T-helper 9 cell (primary cell): ENCODE measurements at regions not wholly inside any gene's neighbourhood (a gene's known extent, or its start where the extent isn't known, plus 50 kb on each side); places are given as distances from the start of the nearest gene placed in this dataset.
"Not testable (repeated sequence)": the region's sequence is repeated elsewhere in the genome, so short reads cannot be mapped to it uniquely, and the experiment has no call there.

Experiments
- DNase-seq: peaks from one replicate; pipeline ENCODE4 v3.0.0-alpha.2; 2020

- no peak for DNase-seq
Observed at GRCh38 chr5:82534986-82535385, 256.8 kb upstream of the RPS23 start.

DNA sequence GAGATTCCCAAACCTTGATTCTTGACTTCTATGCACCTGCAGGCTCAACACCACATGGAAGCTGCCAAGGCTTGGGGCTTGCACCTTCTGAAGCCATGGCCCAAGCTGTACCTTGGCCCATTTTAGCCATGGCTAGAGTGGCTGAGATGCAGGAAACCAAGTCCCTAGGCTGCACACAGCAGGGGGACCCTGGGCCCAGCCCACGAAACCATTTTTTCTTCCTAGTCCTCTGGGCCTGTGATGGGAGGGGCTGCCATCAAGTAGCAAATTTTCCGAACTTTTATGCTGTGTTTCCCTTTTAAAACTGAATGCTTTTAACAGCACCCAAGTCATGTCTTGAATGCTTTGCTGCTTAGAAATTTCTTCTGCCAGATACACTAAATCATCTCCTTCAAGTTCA is 253.9 kb upstream of the RPS23 start:
- not testable (repeated sequence) for DNase-seq

- no peak for DNase-seq
Observed at GRCh38 chr5:82526540-82526939, 248.4 kb upstream of the RPS23 start.

DNA sequence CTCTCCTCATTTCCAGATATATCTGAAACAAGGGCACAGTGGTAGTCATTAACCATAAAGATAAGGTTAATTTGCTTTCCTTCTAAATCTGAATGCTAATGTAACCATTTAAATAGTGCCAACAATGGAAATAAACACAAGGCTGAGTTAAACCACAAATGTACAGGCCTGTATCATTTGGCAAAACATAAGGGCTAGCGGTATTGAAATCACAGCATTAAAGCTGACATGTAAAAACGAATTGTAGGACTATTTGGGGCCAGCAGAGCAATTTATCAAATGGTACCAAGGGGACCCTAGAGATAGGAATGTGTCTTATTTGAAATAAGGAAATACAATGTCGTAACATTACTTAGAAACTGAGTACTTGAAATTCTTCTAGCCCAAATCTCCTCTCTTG is 247.5 kb upstream of the RPS23 start:
- DNase-seq = no peak

- no peak for DNase-seq
Observed at GRCh38 chr5:82523633-82524032, 245.5 kb upstream of the RPS23 start.

- no peak for DNase-seq
Observed at GRCh38 chr5:82522897-82523296, 244.7 kb upstream of the RPS23 start.

DNA sequence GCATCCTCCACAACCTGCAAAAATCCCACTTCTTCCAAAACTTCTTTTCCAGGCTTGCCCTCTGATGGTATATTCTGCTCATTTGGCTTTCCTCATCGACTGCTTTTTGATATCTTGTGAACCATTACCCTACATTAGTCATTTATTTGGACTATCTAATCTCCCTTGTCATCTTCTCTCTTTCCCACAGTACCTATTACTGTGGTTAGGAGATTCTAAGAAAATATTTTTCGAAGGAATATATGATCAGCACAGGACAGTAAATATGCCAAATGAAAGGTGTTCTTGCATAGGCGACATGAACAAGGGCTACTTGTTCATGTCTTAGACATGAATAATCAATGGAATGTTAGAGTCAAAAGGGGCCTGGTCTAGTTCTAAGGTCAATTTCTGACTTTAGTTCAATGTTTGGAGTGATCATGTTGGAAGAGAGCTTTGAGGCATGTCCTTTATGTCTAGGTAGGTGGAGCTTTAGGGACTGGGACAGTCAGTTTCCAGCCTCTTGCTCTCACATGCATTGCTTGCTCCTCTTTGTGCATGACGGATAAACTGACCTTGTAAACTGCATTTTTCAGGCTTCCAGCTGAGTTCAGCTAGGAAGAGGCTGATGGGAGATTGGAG is 243.4 kb upstream of the RPS23 start:
- no peak for DNase-seq

GRCh38 chr5:82519558-82519957 is 241.4 kb upstream of the RPS23 start:
- no peak for DNase-seq

DNA sequence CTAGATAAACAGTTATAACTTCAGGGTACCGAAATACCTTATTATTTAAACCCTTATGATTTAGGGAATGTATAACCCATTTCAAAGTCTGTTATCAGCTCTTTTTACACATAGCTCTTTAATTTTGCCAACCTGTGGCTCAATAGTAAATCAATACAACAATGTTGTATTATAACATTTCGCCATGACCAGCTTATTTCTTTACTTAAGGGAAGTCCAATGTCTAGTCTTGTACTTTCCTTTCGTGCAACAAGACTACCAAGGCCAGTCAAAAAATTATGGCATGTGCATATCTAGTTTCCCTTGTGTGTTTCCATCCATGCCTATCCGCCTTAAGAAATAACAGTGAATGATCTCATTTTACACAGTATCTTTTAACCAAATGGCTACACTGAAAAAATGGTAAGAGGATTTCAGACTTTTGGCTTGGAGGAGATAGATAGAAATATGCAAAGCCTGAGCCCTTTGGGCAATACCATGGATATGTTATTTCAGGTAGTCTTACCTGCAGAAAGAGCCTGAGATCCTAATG is 239.5 kb upstream of the RPS23 start:
- no peak for DNase-seq

DNA sequence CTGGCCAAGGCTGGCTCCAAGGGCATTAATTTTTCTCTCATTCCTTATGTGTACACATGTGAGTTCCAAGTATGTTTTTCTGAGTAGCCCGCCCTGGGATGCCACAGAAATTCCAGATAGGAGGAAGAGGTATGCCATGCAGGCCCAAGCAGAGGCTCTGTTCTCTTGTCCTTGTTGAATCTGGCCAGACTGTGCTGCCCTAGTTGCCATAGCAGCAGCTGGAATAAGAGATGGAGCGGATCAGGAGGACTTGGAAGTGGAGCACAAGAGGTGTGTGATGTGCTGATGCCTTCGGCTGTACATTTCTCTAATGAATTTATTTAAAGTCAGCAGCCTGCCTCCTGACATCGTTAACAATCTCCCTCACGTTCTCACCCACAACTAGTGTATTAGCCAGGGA is 235.6 kb upstream of the RPS23 start:
- DNase-seq = no peak

- DNase-seq = no peak
Observed at GRCh38 chr5:82512025-82512424, 233.9 kb upstream of the RPS23 start.

- DNase-seq = no peak
Observed at GRCh38 chr5:82511134-82511533, 233.0 kb upstream of the RPS23 start.

- DNase-seq = no peak
Observed at GRCh38 chr5:82509762-82510161, 231.6 kb upstream of the RPS23 start.

DNA sequence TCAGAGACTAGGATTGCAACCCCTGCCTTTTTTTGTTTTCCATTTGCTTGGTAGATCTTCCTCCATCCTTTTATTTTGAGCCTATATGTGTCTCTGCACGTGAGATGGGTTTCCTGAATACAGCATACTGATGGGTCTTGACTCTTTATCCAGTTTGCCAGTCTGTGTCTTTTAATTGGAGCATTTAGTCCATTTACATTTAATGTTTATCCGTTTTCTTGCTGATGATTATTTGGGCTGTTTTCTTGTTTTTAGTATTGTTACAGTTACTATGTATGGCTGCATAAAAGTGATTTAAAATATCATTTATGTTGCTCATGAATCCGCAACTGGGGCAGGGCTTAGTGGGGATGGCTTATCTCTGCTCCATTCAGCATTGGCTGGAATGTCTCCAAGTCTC is 228.2 kb upstream of the RPS23 start:
- not testable (repeated sequence) for DNase-seq

DNA sequence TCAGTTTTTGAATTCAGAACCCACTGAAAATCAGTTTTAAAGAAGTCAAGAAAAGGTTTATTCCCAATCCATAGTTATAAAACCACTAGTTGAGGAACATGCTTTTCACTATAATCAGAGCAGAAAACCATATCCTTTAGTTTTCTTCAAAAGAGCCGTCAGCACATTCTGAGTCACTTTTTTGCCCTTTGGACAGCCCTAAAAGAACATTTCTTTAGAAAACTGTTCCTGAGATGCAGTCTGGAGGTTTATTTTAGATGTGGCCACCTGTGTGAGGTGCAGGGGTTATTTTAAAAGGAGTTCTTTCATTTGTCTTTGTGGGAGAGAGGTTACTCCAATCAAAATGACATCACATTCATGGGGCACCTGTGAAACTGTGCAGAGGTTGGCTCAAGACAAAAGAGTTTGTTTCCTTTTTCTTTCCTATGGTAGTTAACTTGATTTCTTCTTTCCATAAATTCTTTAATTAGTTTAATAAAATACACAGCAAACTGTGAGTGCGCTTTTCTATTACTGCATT is 221.6 kb upstream of the RPS23 start:
- DNase-seq = no peak

DNA sequence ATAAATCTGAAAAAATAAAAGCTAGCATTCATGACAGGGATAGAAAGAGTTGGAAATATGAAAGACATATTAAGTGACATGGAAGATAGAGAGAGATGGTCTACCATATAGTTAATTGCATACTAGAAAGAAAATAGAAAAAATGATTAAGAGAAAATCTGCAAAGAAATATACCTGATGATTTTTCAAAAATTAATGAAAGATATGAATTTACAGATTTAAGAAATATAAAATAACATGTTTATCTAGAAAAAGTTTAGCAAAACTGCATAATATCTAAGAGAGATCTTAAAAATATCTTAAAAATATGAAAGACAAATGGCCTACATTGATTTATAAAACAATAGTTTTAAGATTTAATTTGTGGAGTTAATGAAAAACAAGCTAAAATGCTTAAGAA is 219.1 kb upstream of the RPS23 start:
- DNase-seq = no peak

DNA sequence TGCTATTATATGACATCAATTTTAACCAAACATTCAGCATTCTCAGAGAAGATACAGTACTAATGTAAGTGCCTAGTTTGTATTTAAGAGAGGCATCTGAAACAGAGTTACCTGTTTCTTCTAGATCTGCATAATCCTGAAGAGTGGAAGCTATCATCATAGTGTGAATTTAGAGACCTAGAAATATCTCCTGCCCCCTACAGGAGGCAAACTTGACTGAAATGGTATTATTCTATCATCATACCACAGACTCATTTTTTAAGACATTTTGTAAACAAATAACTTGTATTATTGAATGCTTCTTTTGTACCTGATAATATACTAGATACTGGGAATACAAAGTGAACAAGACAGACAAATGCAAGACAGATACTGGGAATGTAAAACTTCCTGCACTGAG is 216.8 kb upstream of the RPS23 start:
- no peak for DNase-seq

- DNase-seq = no peak
Observed at GRCh38 chr5:82493221-82493620, 215.1 kb upstream of the RPS23 start.

DNA sequence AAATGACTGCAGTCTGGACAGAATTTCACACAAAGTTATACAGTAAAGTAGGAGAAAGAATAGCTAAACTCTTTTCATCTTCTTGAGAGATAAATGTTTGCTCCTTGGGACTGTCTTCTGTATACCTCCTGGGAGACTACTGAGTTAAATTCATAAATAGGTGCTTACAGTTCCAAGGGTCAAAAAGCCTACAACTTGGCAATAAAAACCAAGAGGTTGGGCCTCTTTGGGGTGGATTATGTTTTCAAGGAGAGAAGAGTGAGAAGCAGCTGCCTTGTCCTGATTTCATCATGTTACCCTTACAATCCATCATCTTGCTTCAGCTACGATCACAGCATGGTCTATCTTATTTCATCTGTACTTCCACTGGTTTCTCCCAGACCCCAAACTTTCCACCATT is 213.2 kb upstream of the RPS23 start:
- no peak for DNase-seq

DNA sequence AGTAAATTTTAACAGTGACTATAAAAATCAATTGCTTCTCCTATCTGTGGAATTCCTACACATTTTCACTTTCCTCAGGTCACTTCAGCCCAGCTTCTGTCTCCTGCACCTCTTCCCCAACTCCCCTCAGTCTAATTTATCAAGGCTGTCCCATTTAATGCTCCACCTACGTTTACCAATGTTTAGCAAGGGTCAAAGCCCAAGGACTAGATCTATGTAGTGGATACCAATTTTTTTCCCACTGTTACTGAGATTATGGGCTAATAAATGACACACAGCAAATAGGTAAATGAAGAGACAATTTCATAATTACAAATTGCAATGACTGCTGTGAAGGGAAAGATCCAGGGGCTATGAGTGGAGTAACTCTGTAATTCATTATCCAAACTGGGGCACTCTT is 211.5 kb upstream of the RPS23 start:
- DNase-seq = no peak

DNA sequence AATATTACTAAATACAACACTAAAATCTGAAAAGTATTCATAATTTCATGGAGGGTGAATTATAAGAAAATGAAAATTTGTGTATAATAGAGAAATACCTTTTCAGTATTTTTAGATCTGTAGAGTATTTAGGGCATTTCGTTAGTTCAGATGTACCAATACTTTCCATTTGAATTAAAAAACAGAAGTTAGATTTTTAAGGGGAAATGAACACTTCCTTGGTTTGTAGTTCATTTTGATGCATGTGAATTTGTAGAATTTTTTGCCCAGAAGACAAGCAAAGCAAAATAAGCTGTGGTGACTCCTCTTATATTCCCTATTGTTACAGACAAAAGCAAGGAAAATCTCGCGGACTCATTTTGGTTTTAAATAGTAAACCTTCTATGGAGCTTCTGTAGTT is 209.0 kb upstream of the RPS23 start:
- no peak for DNase-seq

DNA sequence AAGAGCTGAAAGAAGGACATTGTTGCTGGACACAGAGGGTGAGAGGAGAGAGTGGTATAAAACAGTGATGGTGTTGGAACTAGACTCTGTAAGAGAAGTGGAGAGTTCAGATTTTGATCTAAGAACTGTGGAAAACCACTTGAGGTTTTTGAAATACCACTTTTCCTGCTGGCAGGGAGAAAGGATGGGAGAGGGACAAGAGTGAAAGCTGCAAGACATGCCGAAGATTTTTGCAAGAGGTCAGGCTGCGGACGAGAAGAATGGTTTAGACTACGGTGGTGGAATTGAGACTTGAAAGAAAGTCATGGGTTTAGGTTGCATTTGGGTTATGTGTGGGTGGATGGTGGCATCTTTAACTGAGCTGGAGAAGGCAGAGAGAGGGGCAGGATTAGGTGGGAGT is 202.2 kb upstream of the RPS23 start:
- DNase-seq = no peak

DNA sequence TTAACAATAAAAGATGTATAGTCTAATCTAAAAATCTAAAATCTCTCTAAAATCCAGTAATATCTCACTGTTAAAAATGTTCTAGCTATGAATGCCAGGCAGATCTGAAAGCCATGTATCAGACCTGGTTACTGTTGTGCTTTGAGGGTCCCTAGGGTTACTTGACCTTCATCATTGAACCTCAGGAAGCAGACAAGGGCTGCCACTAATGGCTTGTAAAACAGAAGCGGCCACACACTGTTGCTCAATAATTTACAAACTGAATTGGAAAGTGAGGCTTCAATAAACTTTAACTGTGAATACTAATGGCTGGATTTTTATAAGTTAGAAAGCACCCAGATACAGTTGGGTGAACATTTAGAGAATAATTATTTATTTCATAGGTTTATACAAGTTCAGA is 198.0 kb upstream of the RPS23 start:
- DNase-seq = no peak

DNA sequence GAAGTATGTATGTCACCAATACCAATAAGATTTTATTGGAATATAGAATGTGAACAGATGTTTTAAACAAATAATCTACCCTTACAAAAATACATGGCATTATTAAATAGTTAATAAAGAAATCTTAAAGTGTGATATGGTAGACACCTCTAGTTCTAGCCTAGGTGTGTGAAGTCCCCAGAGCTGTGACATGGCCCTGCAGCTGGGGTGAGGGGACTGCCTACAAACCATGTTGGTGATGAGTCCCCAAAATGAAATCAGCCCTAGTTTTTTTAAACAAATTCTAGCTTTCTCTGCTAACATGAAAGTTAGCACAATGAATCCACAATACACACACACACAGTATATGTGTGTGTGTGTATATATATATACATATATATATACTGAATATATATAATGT is 195.1 kb upstream of the RPS23 start:
- no peak for DNase-seq
